GM21576 (cell line): ENCODE measurements at regions not wholly inside any gene's neighbourhood (a gene's known extent, or its start where the extent isn't known, plus 50 kb on each side); places are given as distances from the start of the nearest gene placed in this dataset.
"Not testable (repeated sequence)": the region's sequence is repeated elsewhere in the genome, so short reads cannot be mapped to it uniquely, and the experiment has no call there.

Experiments used
- ATAC-seq: cut with Tn5 transposase; IDR thresholded peaks from one replicate; pipeline ENCODE4 v1.9.1; 2021; ENCODE audit warnings: mild to moderate bottlenecking, moderate library complexity; ENCODE audit not compliant: unreplicated experiment

GRCh38 chr10:70987396-70988130 is 99.2 kb upstream of the PCBD1 start:
- no peak for ATAC-seq

- ATAC-seq, result not testable (repeated sequence)
Observed at GRCh38 chr10:70990156-70990555, 101.8 kb upstream of the PCBD1 start.

GRCh38 chr10:70990681-70991080 is 102.3 kb upstream of the PCBD1 start:
- ATAC-seq, result no peak

GRCh38 chr10:70991140-70992124 is 103.1 kb upstream of the PCBD1 start:
- no peak for ATAC-seq

- ATAC-seq, result no peak
Observed at GRCh38 chr10:70992436-70992835, 104.1 kb upstream of the PCBD1 start.

GRCh38 chr10:70993051-70993450 is 104.7 kb upstream of the PCBD1 start:
- no peak for ATAC-seq

GRCh38 chr10:70996549-70996948 is 108.2 kb upstream of the PCBD1 start:
- no peak for ATAC-seq

GRCh38 chr10:70997236-70997635 is 108.9 kb upstream of the PCBD1 start:
- no peak for ATAC-seq

- no peak for ATAC-seq
Observed at GRCh38 chr10:70998086-70998485, 109.7 kb upstream of the PCBD1 start.

- ATAC-seq, result no peak
Observed at GRCh38 chr10:71001470-71001869, 113.1 kb upstream of the PCBD1 start.

- ATAC-seq, result no peak
Observed at GRCh38 chr10:71004176-71005075, 116.1 kb upstream of the PCBD1 start.

GRCh38 chr10:71005337-71006305 is 117.3 kb upstream of the PCBD1 start:
- no peak for ATAC-seq

GRCh38 chr10:71006506-71006905 is 118.1 kb upstream of the PCBD1 start:
- ATAC-seq, result no peak

GRCh38 chr10:71007516-71007915 is 119.2 kb upstream of the PCBD1 start:
- ATAC-seq, result no peak

GRCh38 chr10:71008150-71008549 is 119.8 kb upstream of the PCBD1 start:
- no peak for ATAC-seq

GRCh38 chr10:71009126-71009525 is 120.8 kb upstream of the PCBD1 start:
- no peak for ATAC-seq

GRCh38 chr10:71010730-71011129 is 122.4 kb upstream of the PCBD1 start:
- ATAC-seq, result no peak

GRCh38 chr10:71011141-71011540 is 122.8 kb upstream of the PCBD1 start:
- no peak for ATAC-seq

- no peak for ATAC-seq
Observed at GRCh38 chr10:71014021-71014805, 125.8 kb upstream of the PCBD1 start.
